K562 (cell line): ENCODE measurements at regions not wholly inside any gene's neighbourhood (a gene's known extent, or its start where the extent isn't known, plus 50 kb on each side); places are given as distances from the start of the nearest gene placed in this dataset.
A peak's percentile ranks its signal among the peaks of the same experiment; 100 is the strongest.

Source experiments
- ATAC-seq: fragments of 200-7000 bp; cut with Tn5 transposase; 3 replicates; pipeline ENCODE4 v1.9.1; 2020; ENCODE audit warnings: moderate library complexity
- BruUV-seq: library from RNA; stranded (reverse); fragments of 400-500 nt; replicated peaks from 2 replicates; lab custom pipeline; 2021; lab: Mats Ljungman, UMichigan
- CTCF ChIA-PET: fragments of 300-600 bp; formaldehyde crosslinking; extraction: SDS; loops from one replicate; lab custom pipeline; 2021; ENCODE audit warnings: low intra/inter-chr PET ratio; lab: Yijun Ruan, JAX
- POLR2A ChIA-PET: fragments of 300-600, 350-650 bp; sonication (Branson Sonifier 250); formaldehyde crosslinking; extraction: SDS; loops from one replicate; lab custom pipeline; 2021; ENCODE audit warnings: antibody characterized with exemption, inconsistent platforms; lab: Yijun Ruan, JAX
- DNase-seq, 4 experiments: peaks; one replicate each; pipeline versions ENCODE4 v3.0.0 to v3.0.0-alpha.2; 2011 to 2018; ENCODE audit warnings: low spot score in 3 of 4, mixed read lengths in 3 of 4; ENCODE audit errors: extremely low read depth in 1 of 4
- FAIRE-seq: peaks from 2 replicates; lab custom pipeline; 2011; peaks lifted over from hg19 to GRCh38; lab: Jason Lieb, UNC
- H2AFZ ChIP-seq: 2 replicates; pipeline ENCODE4 v1.6.0; 2011; ENCODE audit warnings: low read depth, low read length, control low read depth, inconsistent platforms
- H3K27ac ChIP-seq: fragments of 200-600 bp; 3 replicates; pipeline ENCODE4 v1.8.0; 2011; ENCODE audit warnings: low read depth, mild to moderate bottlenecking, control low read depth, inconsistent platforms, low read length, moderate library complexity, mixed read lengths; ENCODE audit errors: extremely low read depth
- H3K27me3 ChIP-seq, 2 experiments: fragments of 300-600 bp in 1 of 2; 2 replicates in 1 of 2; 3 replicates in 1 of 2; pipeline versions ENCODE4 v1.6.0 to v1.8.0; 2011; ENCODE audit warnings: inconsistent platforms in 2 of 2, low read length in 2 of 2, mild to moderate bottlenecking in 1 of 2, mixed read lengths in 1 of 2, moderate library complexity in 1 of 2; ENCODE audit not compliant: control insufficient read depth in 2 of 2, insufficient read depth in 2 of 2
- H3K36me3 ChIP-seq: fragments of 300-600 bp; 3 replicates; pipeline ENCODE4 v1.8.0; 2011; ENCODE audit warnings: mild to moderate bottlenecking, low read length, inconsistent platforms; ENCODE audit not compliant: control insufficient read depth, insufficient read depth
- H3K4me1 ChIP-seq, 2 experiments: fragments of 200-600 bp in 1 of 2; replicated peaks in 1 of 2; 2 replicates in 1 of 2; 3 replicates in 1 of 2; pipeline versions ENCODE4 v1.5.1 to v1.8.0; 2011; ENCODE audit warnings: inconsistent platforms in 2 of 2, low read length in 2 of 2, mild to moderate bottlenecking in 1 of 2, mixed read lengths in 1 of 2, moderate library complexity in 1 of 2; ENCODE audit not compliant: control insufficient read depth in 2 of 2, insufficient read depth in 2 of 2
- H3K4me2 ChIP-seq: 2 replicates; pipeline ENCODE4 v1.6.1; 2011; ENCODE audit warnings: low read length, control low read depth, inconsistent platforms, mixed read lengths; ENCODE audit not compliant: insufficient read depth
- H3K4me3 ChIP-seq: fragments of 200-600 bp; sonication (generic), shearing (Covaris generic); 2 replicates; pipeline ENCODE4 v1.5.1; 2016; ENCODE audit warnings: control low read depth, inconsistent platforms
- H3K79me2 ChIP-seq: fragments of 200-600 bp; 3 replicates; pipeline ENCODE4 v1.8.0; 2011; ENCODE audit warnings: low read length, inconsistent platforms; ENCODE audit not compliant: control insufficient read depth, insufficient read depth
- H3K9ac ChIP-seq, 2 experiments: 2 replicates each; pipeline versions ENCODE4 v1.6.0 to v1.6.1; 2011; ENCODE audit warnings: low read depth in 2 of 2, low read length in 2 of 2, control low read depth in 1 of 2, inconsistent platforms in 1 of 2, mild to moderate bottlenecking in 1 of 2, mixed read lengths in 1 of 2; ENCODE audit not compliant: insufficient read depth in 1 of 2
- H3K9me1 ChIP-seq: one replicate; pipeline ENCODE4 v1.6.0; 2011; ENCODE audit warnings: inconsistent platforms, mild to moderate bottlenecking, low read length, moderate library complexity; ENCODE audit not compliant: control insufficient read depth, insufficient read depth
- H3K9me3 ChIP-seq: replicated peaks from 2 replicates; pipeline ENCODE4 v1.5.1; 2011; ENCODE audit warnings: low read depth, low read length, inconsistent platforms; ENCODE audit not compliant: control insufficient read depth, insufficient read depth
- H4K20me1 ChIP-seq: replicated peaks from 2 replicates; pipeline ENCODE4 v1.6.1; 2011; ENCODE audit warnings: low read length, inconsistent platforms, mixed read lengths; ENCODE audit not compliant: control insufficient read depth, insufficient read depth
- AFF4 ChIP-seq: sonication (generic); formaldehyde crosslinking; IDR thresholded peaks from 2 replicates; pipeline ENCODE4 v1.8.0; 2023; ENCODE audit warnings: mild to moderate bottlenecking, missing genetic modification reagents
- PHB ChIP-seq: fragments of 250-450 bp; sonication (Bioruptor Pico); IDR thresholded peaks from 2 replicates; pipeline ENCODE4 v1.5.0; 2021
- SMAD1 ChIP-seq: fragments of 150-350 bp; IDR thresholded peaks from 2 replicates; pipeline ENCODE4 v1.6.1; 2014; ENCODE audit warnings: low read length, low read depth; ENCODE audit not compliant: partially characterized antibody
- SMARCE1 ChIP-seq: fragments of 450-650 bp; IDR thresholded peaks from 2 replicates; pipeline ENCODE4 v1.7.1; 2016; ENCODE audit warnings: mild to moderate bottlenecking
- ZNF134 ChIP-seq: fragments of 250-450 bp; sonication (Bioruptor Pico); conservative IDR thresholded peaks from 2 replicates; pipeline ENCODE4 v1.4.0; 2020
- ZNF224 ChIP-seq: sonication (generic); formaldehyde crosslinking; IDR thresholded peaks from 2 replicates; pipeline ENCODE4 v1.8.0; 2022; ENCODE audit warnings: mild to moderate bottlenecking, missing genetic modification reagents
- WGBS: fragments of 100-300 bp; shearing (Covaris generic); methylation state at CpG from one replicate; pipeline ENCODE4 v1.1.6; 2016; ENCODE audit warnings: low coverage, mixed read lengths; ENCODE audit not compliant: insufficient coverage; ENCODE audit errors: missing lambda C conversion rate; 5-methylcytosine and 5-hydroxymethylcytosine counted together
- in situ Hi-C: fragments of 300-500 bp; cut with MboI; formaldehyde crosslinking; loops from 4 replicates; pipeline ENCODE4 v1.15.0; 2018; ENCODE audit warnings: inconsistent platforms, mixed read lengths
- intact Hi-C: fragments of 100-400 bp; cut with micrococcal nuclease; formaldehyde crosslinking; loops from 2 replicates; pipeline ENCODE4 v1.14.2; 2022

- BruUV-seq = no TSS peak
- H3K79me2 ChIP-seq = no peaks in the 10 kb centered on the region
- no peak overlapping the region for H3K27ac ChIP-seq
- no peak overlapping the region for H3K4me3 ChIP-seq
- no peaks in the 10 kb centered on the region for H3K9me1 ChIP-seq
- peaks cover 0 to 5% of the 10 kb centered on the region in 2 experiments; a peak in 2 of 5 replicates for H3K4me1 ChIP-seq
- no peak for ATAC-seq
- no peak for TF ChIP-seq ZNF224 (CRISPR knock-in tag)
- no peak for TF ChIP-seq ZNF134 (CRISPR knock-in tag)
- TF ChIP-seq SMARCE1 = no peak
- no peak for TF ChIP-seq SMAD1
- TF ChIP-seq PHB = no peak
- TF ChIP-seq AFF4 = no peak
- TF ChIP-seq, all 486 proteins: peak for 0
- H2AFZ ChIP-seq = peak overlapping the region; percentile 45; the same call in 1 of the 2 replicates
- no peak overlapping the region; a peak in 1 of 4 replicates for H3K9ac ChIP-seq
- peaks cover 3 to 38% of the 10 kb centered on the region in 2 experiments; a peak in 4 of 5 replicates for H3K27me3 ChIP-seq
- WGBS = 12% methylated on average over 11 of the region's 16 CpGs
- no peaks in the 10 kb centered on the region for H3K9me3 ChIP-seq
- H4K20me1 ChIP-seq = no peaks in the 10 kb centered on the region
- ChIA-PET POLR2A (interaction anchor here (0.6 to 1.4 kb wide), 4 partner anchors 8 to 31 kb away, joined by 3 to 4 read pairs (median 3); no protein-coding TSS in a partner anchor), CTCF (no interaction called here)
- no peak for FAIRE-seq
- intact Hi-C loops = no loop called here
- H3K4me2 ChIP-seq = no peak overlapping the region
- DNase-seq = no peak
- H3K36me3 ChIP-seq = no peaks in the 10 kb centered on the region
- in situ Hi-C loops = no loop called here
These were observed 63.8 kb upstream of the BZW1 start for GRCh38 chr2:200747668-200748618.
